ENCODE measurements at regions not wholly inside any gene's neighbourhood (a gene's known extent, or its start where the extent isn't known, plus 50 kb on each side); places are given as distances from the start of the nearest gene placed in this dataset.

DNA sequence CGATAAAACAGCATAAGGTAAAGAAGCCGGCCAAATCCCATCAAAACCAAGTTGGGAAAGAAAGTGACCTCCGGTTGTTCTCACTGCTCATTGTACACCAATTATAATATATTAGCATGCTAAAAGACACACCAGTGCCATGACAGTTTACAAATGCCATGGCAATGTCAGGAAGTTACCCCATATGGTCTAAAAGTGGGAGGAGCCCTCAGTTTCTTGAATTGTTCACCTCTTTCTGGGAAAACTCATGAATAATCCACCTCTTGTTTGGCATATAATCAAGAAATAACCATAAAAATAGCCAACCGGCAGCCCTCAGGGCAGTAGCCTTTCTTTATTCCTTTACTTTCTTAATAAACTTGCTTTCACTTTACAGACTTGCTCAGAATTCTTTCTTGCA is 544.9 kb upstream of the SETBP1 start:
- H3K27me3 Mint-ChIP-seq (ENCODE audit: low read depth in 2 of 2), result peaks cover 10 to 50% of the 10 kb centered on the region in 2 donors
- no peak overlapping the region for H3K4me3 ChIP-seq (ENCODE audit: low read length)
- no peaks in the 10 kb centered on the region for H3K27me3 ChIP-seq (ENCODE audit: control insufficient read depth, insufficient read depth, low read length)
- no peaks in the 10 kb centered on the region for H3K4me1 ChIP-seq (ENCODE audit: control insufficient read depth, insufficient read depth, low read length)
- intact Hi-C loops (cut with micrococcal nuclease), result no loop called here
- H3K27ac Mint-ChIP-seq, result no peak overlapping the region
- H3K36me3 ChIP-seq (ENCODE audit: control insufficient read depth, insufficient read depth, low read length), result no peaks in the 10 kb centered on the region
- 94% methylated on average over 4 of the region's 4 CpGs for WGBS (ENCODE audit: insufficient coverage)
- no peaks in the 10 kb centered on the region for H3K36me3 Mint-ChIP-seq
- ATAC-seq, result no peak
- no peak overlapping the region for H3K4me3 Mint-ChIP-seq
- DNase-seq, result no peak
- H3K27ac ChIP-seq (ENCODE audit: low read length), result no peak overlapping the region
- H3K9me3 ChIP-seq (ENCODE audit: control insufficient read depth, insufficient read depth, low read length), result no peaks in the 10 kb centered on the region
- H3K4me1 Mint-ChIP-seq, result peaks cover 0 to 5% of the 10 kb centered on the region in 2 donors
- H3K9me3 Mint-ChIP-seq, result no peaks in the 10 kb centered on the region
- TF ChIP-seq, protein P1, sequence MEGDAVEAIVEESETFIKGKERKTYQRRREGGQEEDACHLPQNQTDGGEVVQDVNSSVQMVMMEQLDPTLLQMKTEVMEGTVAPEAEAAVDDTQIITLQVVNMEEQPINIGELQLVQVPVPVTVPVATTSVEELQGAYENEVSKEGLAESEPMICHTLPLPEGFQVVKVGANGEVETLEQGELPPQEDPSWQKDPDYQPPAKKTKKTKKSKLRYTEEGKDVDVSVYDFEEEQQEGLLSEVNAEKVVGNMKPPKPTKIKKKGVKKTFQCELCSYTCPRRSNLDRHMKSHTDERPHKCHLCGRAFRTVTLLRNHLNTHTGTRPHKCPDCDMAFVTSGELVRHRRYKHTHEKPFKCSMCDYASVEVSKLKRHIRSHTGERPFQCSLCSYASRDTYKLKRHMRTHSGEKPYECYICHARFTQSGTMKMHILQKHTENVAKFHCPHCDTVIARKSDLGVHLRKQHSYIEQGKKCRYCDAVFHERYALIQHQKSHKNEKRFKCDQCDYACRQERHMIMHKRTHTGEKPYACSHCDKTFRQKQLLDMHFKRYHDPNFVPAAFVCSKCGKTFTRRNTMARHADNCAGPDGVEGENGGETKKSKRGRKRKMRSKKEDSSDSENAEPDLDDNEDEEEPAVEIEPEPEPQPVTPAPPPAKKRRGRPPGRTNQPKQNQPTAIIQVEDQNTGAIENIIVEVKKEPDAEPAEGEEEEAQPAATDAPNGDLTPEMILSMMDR (IDR thresholded peaks at IDR 0.05), result no peak

DNA sequence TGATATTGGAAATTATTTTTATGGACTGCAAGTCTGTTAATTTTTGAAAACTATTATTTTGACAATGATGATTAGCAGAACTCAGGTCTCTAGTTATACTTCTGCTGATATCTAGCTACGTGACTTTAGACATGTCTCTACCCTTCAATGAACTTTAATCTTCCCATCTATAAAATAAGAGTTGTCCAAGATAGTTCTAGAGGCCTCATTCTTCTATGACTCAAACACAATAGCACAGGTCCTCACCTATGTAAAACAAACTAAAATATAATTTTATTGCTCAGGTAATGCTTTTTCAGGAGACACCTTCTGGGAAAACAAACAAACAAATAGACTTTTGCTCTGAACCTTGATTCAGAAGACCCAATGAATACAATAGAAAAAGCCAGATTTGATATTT is 544.4 kb upstream of the SETBP1 start:
- intact Hi-C loops (cut with micrococcal nuclease), result no loop called here
- H3K36me3 Mint-ChIP-seq, result no peaks in the 10 kb centered on the region
- no peaks in the 10 kb centered on the region for H3K27me3 ChIP-seq (ENCODE audit: control insufficient read depth, insufficient read depth, low read length)
- H3K27ac Mint-ChIP-seq, result no peak overlapping the region
- WGBS (ENCODE audit: insufficient coverage), result 100% methylated on average over 1 of the region's 1 CpG
- H3K27ac ChIP-seq (ENCODE audit: low read length), result no peak overlapping the region
- H3K4me3 Mint-ChIP-seq, result no peak overlapping the region
- no peaks in the 10 kb centered on the region for H3K36me3 ChIP-seq (ENCODE audit: control insufficient read depth, insufficient read depth, low read length)
- H3K9me3 ChIP-seq (ENCODE audit: control insufficient read depth, insufficient read depth, low read length), result no peaks in the 10 kb centered on the region
- H3K4me3 ChIP-seq (ENCODE audit: low read length), result no peak overlapping the region
- no peak for DNase-seq
- peaks cover 0 to 2% of the 10 kb centered on the region in 2 donors for H3K4me1 Mint-ChIP-seq
- no peaks in the 10 kb centered on the region for H3K4me1 ChIP-seq (ENCODE audit: control insufficient read depth, insufficient read depth, low read length)
- H3K27me3 Mint-ChIP-seq (ENCODE audit: low read depth in 2 of 2), result peaks cover 8 to 45% of the 10 kb centered on the region in 2 donors
- H3K9me3 Mint-ChIP-seq, result no peaks in the 10 kb centered on the region
- TF ChIP-seq, protein P1 (IDR thresholded peaks at IDR 0.05), result no peak
- no peak for ATAC-seq

DNA sequence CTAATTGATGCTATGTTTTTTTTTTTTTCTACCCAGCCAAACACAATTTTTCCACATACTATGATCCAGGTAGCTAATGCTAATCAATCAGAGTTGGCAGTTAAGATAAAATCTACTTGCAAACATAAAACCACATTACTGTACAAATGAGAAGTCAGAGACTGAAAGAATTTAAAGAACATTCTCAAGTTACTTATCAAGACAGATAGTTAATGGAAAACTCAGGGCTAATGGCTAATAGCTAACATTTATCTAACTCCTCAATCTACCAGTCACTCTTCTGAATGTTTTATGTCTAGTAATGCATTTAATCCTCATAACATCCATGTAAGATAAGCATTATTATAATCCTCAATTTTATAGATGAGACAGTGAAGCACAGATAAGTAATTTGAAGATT is 537.6 kb upstream of the SETBP1 start:
- TF ChIP-seq, protein P1 (IDR thresholded peaks at IDR 0.05), result no peak
- no peak overlapping the region for H3K4me3 Mint-ChIP-seq
- Histone ChIP-seq H3K9me3 (ENCODE audit: control insufficient read depth, insufficient read depth, low read length) (no peaks in the 10 kb centered on the region), H3K27ac (ENCODE audit: low read length) (no peak overlapping the region), H3K4me1 (ENCODE audit: control insufficient read depth, insufficient read depth, low read length) (no peaks in the 10 kb centered on the region), H3K27me3 (ENCODE audit: control insufficient read depth, insufficient read depth, low read length) (no peaks in the 10 kb centered on the region), H3K4me3 (ENCODE audit: low read length) (no peak overlapping the region), H3K36me3 (ENCODE audit: control insufficient read depth, insufficient read depth, low read length) (no peaks in the 10 kb centered on the region)
- H3K9me3 Mint-ChIP-seq, result no peaks in the 10 kb centered on the region
- intact Hi-C loops (cut with micrococcal nuclease), result no loop called here
- no peak for ATAC-seq
- no peak for DNase-seq
- H3K36me3 Mint-ChIP-seq, result no peaks in the 10 kb centered on the region
- no peak overlapping the region for H3K27ac Mint-ChIP-seq
- H3K27me3 Mint-ChIP-seq (ENCODE audit: low read depth in 2 of 2), result peaks cover 18 to 28% of the 10 kb centered on the region in 2 donors
- H3K4me1 Mint-ChIP-seq, result no peaks in the 10 kb centered on the region

DNA sequence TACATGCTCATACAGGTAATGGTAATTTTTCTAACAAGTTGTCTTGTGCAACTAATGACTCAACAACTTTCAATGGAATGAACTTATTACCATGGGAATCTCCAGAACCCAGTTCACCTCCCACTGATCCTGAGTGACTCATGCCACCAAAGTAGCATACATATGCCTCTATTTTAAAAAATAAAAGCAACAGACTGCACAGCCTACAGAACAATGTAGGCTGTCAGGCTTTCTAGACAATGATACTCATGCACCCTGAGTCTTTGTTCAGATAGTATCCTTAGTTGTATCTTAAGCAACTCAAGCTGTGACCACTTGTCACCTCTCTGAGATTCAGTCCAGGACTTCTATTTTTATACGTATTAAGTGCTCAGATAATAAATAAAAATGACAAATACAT is 531.0 kb upstream of the SETBP1 start:
- WGBS (ENCODE audit: insufficient coverage), result 100% methylated on average over 1 of the region's 1 CpG
- Histone ChIP-seq H3K27ac (ENCODE audit: low read length) (no peak overlapping the region), H3K4me1 (ENCODE audit: control insufficient read depth, insufficient read depth, low read length) (no peaks in the 10 kb centered on the region), H3K36me3 (ENCODE audit: control insufficient read depth, insufficient read depth, low read length) (no peaks in the 10 kb centered on the region), H3K4me3 (ENCODE audit: low read length) (no peak overlapping the region), H3K9me3 (ENCODE audit: control insufficient read depth, insufficient read depth, low read length) (no peaks in the 10 kb centered on the region), H3K27me3 (ENCODE audit: control insufficient read depth, insufficient read depth, low read length) (no peaks in the 10 kb centered on the region)
- TF ChIP-seq, protein P1 (IDR thresholded peaks at IDR 0.05), result no peak
- H3K4me3 Mint-ChIP-seq, result no peak overlapping the region
- no peaks in the 10 kb centered on the region for H3K4me1 Mint-ChIP-seq
- H3K27ac Mint-ChIP-seq, result no peak overlapping the region
- H3K9me3 Mint-ChIP-seq, result no peaks in the 10 kb centered on the region
- DNase-seq (no peak), ATAC-seq (no peak)
- intact Hi-C loops (cut with micrococcal nuclease), result no loop called here
- H3K27me3 Mint-ChIP-seq (ENCODE audit: low read depth in 2 of 2), result peaks cover 8 to 12% of the 10 kb centered on the region in 2 donors
- no peaks in the 10 kb centered on the region for H3K36me3 Mint-ChIP-seq

Measured in natural killer cell (primary cell).